PC-3 (cell line): ENCODE measurements at regions not wholly inside any gene's neighbourhood (a gene's known extent, or its start where the extent isn't known, plus 50 kb on each side); places are given as distances from the start of the nearest gene placed in this dataset.
A peak's percentile ranks its signal among the peaks of the same experiment; 100 is the strongest.

ENCODE experiments used
- ATAC-seq: fragments of 200-7000 bp; cut with Tn5 transposase; 2 replicates; pipeline ENCODE4 v1.9.1; 2020; ENCODE audit warnings: mild to moderate bottlenecking, moderate library complexity
- BruUV-seq: library from RNA; stranded (reverse); fragments of 400-500 nt; replicated peaks from 2 replicates; lab custom pipeline; 2021; lab: Mats Ljungman, UMichigan
- CTCF ChIA-PET: fragments of 300-600 bp; sonication (Branson Sonifier 250); formaldehyde crosslinking; loops from one replicate; lab custom pipeline; 2022; ENCODE audit warnings: antibody characterized with exemption; lab: Charles Lee
- POLR2A ChIA-PET: fragments of 300-600 bp; sonication (Branson Sonifier 250); formaldehyde crosslinking; loops from one replicate; lab custom pipeline; 2022; ENCODE audit warnings: antibody characterized with exemption; ENCODE audit not compliant: unreplicated experiment; lab: Charles Lee
- DNase-seq: peaks from one replicate; pipeline ENCODE4 v3.0.0-alpha.2; 2015
- H2AFZ ChIP-seq: fragments of 300-600 bp; sonication (generic); 2 replicates; pipeline ENCODE4 v1.6.0; 2016; ENCODE audit warnings: antibody characterized with exemption, low read length
- H3F3A ChIP-seq: fragments of 300-600 bp; sonication (generic); one replicate; pipeline ENCODE4 v1.6.0; 2017; ENCODE audit warnings: antibody characterized with exemption, low read length, control low read depth, mild to moderate bottlenecking; ENCODE audit not compliant: unreplicated experiment
- H3K27ac ChIP-seq: fragments of 300-600 bp; sonication (generic); 2 replicates; pipeline ENCODE4 v1.5.1; 2016; ENCODE audit warnings: mild to moderate bottlenecking, low read length
- H3K27me3 ChIP-seq: fragments of 300-600 bp; sonication (generic); 2 replicates; pipeline ENCODE4 v1.6.1; 2016; ENCODE audit warnings: low read length, mixed read lengths
- H3K36me3 ChIP-seq: fragments of 300-600 bp; sonication (generic); 2 replicates; pipeline ENCODE4 v1.6.1; 2016; ENCODE audit warnings: low read depth, mixed run types, low read length, mixed read lengths
- H3K4me1 ChIP-seq: fragments of 300-600 bp; sonication (generic); 2 replicates; pipeline ENCODE4 v1.5.1; 2016; ENCODE audit warnings: low read length; ENCODE audit not compliant: insufficient read depth
- H3K4me2 ChIP-seq: fragments of 300-600 bp; sonication (generic); 2 replicates; pipeline ENCODE4 v1.6.0; 2016; ENCODE audit warnings: low read length
- H3K4me3 ChIP-seq: fragments of 300-600 bp; sonication (generic); 2 replicates; pipeline ENCODE4 v1.5.1; 2016; ENCODE audit warnings: mild to moderate bottlenecking, low read length, mixed read lengths
- H3K79me2 ChIP-seq: fragments of 300-600 bp; sonication (generic); 2 replicates; pipeline ENCODE4 v1.6.1; 2017; ENCODE audit warnings: low read length, mixed read lengths
- H3K9ac ChIP-seq: fragments of 300-600 bp; sonication (generic); 2 replicates; pipeline ENCODE4 v1.6.0; 2016; ENCODE audit warnings: mild to moderate bottlenecking, low read length
- H3K9me2 ChIP-seq: fragments of 300-600 bp; sonication (generic); replicated peaks from 2 replicates; pipeline ENCODE4 v1.6.1; 2016; ENCODE audit warnings: mixed run types, low read length, mixed read lengths
- H3K9me3 ChIP-seq: fragments of 300-600 bp; sonication (generic); 2 replicates; pipeline ENCODE4 v1.6.1; 2016; ENCODE audit warnings: low read length, mixed read lengths
- H4K20me1 ChIP-seq: fragments of 300-600 bp; sonication (generic); 2 replicates; pipeline ENCODE4 v1.6.1; 2016; ENCODE audit warnings: low read length, mixed read lengths
- CTCF ChIP-seq: fragments of 300-600 bp; sonication (generic); conservative IDR thresholded peaks from 2 replicates; pipeline ENCODE4 v1.5.1; 2017; ENCODE audit warnings: antibody characterized with exemption, low read depth, mild to moderate bottlenecking, low read length
- EZH2 ChIP-seq: fragments of 300-600 bp; sonication (generic); IDR thresholded peaks from one replicate; pipeline ENCODE4 v1.6.1; 2017; ENCODE audit warnings: antibody characterized with exemption, mild to moderate bottlenecking, low read length; ENCODE audit not compliant: unreplicated experiment
- EZH2phosphoT487 ChIP-seq: fragments of 300-600 bp; sonication (generic); IDR thresholded peaks from 2 replicates; pipeline ENCODE4 v1.6.1; 2018; ENCODE audit warnings: mild to moderate bottlenecking, antibody characterized with exemption, low read length, borderline replicate concordance
- intact Hi-C: fragments of 100-400 bp; cut with micrococcal nuclease; formaldehyde crosslinking; loops from 2 replicates; pipeline ENCODE4 v1.9.0; 2023

- ATAC-seq (no peak), DNase-seq (no peak)
- intact Hi-C loops = no loop called here
- H3K4me2 ChIP-seq = no peak overlapping the region
- BruUV-seq = no TSS peak
- no peak overlapping the region for H3K27ac ChIP-seq
- no peak overlapping the region for H3K9ac ChIP-seq
- H3F3A ChIP-seq = no peaks in the 10 kb centered on the region
- POLR2A ChIA-PET = no interaction called here
- no peak overlapping the region for H3K4me3 ChIP-seq
- CTCF ChIA-PET = no interaction called here
- no peak overlapping the region for H2AFZ ChIP-seq
- no peaks in the 10 kb centered on the region for H3K4me1 ChIP-seq
- H3K36me3 ChIP-seq = no peaks in the 10 kb centered on the region
- H3K27me3 ChIP-seq = peaks cover 4% of the 10 kb centered on the region
- H3K9me2 ChIP-seq = no peaks in the 10 kb centered on the region
- no peaks in the 10 kb centered on the region for H3K9me3 ChIP-seq
- H3K79me2 ChIP-seq = no peaks in the 10 kb centered on the region
- TF ChIP-seq EZH2phosphoT487 (no peak), EZH2 (no peak)
- H4K20me1 ChIP-seq = no peaks in the 10 kb centered on the region
These were observed 302.1 kb downstream of the HRH4 start for GRCh38 chr18:24762511-24762910.

GRCh38 chr18:24763765-24764513 is 303.5 kb downstream of the HRH4 start:
- H3K4me2 ChIP-seq = no peak overlapping the region
- no peaks in the 10 kb centered on the region for H3K36me3 ChIP-seq
- H3K27me3 ChIP-seq = peaks cover 1% of the 10 kb centered on the region
- intact Hi-C loops = no loop called here
- DNase-seq (peak; percentile 4), ATAC-seq (no peak)
- no peak overlapping the region for H3K9ac ChIP-seq
- no peaks in the 10 kb centered on the region for H4K20me1 ChIP-seq
- H3K27ac ChIP-seq = no peak overlapping the region
- H3K79me2 ChIP-seq = no peaks in the 10 kb centered on the region
- H3K9me3 ChIP-seq = no peaks in the 10 kb centered on the region
- no peaks in the 10 kb centered on the region for H3F3A ChIP-seq
- no TSS peak for BruUV-seq
- ChIA-PET CTCF (no interaction called here), POLR2A (no interaction called here)
- no peaks in the 10 kb centered on the region for H3K9me2 ChIP-seq
- no peaks in the 10 kb centered on the region for H3K4me1 ChIP-seq
- no peak overlapping the region for H3K4me3 ChIP-seq
- H2AFZ ChIP-seq = no peak overlapping the region
- TF ChIP-seq EZH2phosphoT487 (no peak), EZH2 (no peak), CTCF (no peak)

- H3K9ac ChIP-seq = no peak overlapping the region
- H3K9me2 ChIP-seq = no peaks in the 10 kb centered on the region
- H3K79me2 ChIP-seq = no peaks in the 10 kb centered on the region
- no peaks in the 10 kb centered on the region for H3K27me3 ChIP-seq
- no peak for ATAC-seq
- H3K4me2 ChIP-seq = no peak overlapping the region
- TF ChIP-seq EZH2phosphoT487 (no peak), EZH2 (no peak), CTCF (no peak)
- H4K20me1 ChIP-seq = no peaks in the 10 kb centered on the region
- H2AFZ ChIP-seq = no peak overlapping the region
- CTCF ChIA-PET = no interaction called here
- intact Hi-C loops = no loop called here
- POLR2A ChIA-PET = no interaction called here
- H3K4me1 ChIP-seq = no peaks in the 10 kb centered on the region
- no peak for DNase-seq
- BruUV-seq = no TSS peak
- H3K27ac ChIP-seq = no peak overlapping the region
- H3K9me3 ChIP-seq = no peaks in the 10 kb centered on the region
- H3K4me3 ChIP-seq = no peak overlapping the region
- no peaks in the 10 kb centered on the region for H3F3A ChIP-seq
- no peaks in the 10 kb centered on the region for H3K36me3 ChIP-seq
These were observed 304.3 kb downstream of the HRH4 start for GRCh38 chr18:24764766-24765165.
